ENCODE measurements at regions not wholly inside any gene's neighbourhood (a gene's known extent, or its start where the extent isn't known, plus 50 kb on each side); places are given as distances from the start of the nearest gene placed in this dataset.

DNA sequence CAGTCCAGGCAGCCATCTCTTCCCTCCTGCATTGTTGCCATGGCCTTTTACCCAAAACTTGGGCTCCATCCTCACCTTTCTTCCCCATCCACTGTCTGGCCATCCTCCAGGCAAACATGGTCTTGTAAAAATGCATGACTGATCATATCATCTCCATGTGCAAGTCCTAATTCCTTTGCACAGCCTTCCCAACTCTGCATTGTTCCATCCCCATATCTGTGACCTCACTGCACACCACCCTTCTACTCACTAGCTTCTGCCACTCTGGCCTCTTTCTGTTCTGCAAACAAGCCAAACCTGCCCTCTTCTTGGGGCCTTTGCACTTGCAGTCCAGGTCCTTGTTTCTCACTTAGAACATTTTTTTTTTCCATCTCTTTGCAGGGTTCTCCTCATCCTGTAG, 230.1 kb upstream of the GJB5 start:
- H3K27ac ChIP-seq (ENCODE audit: extremely low read depth, low read depth, low read length) = no peak overlapping the region
- no peak overlapping the region for H3K4me2 ChIP-seq (ENCODE audit: insufficient read depth, low read length)
- no peaks in the 10 kb centered on the region for H4K20me1 ChIP-seq (replicated peaks; ENCODE audit: control insufficient read depth, insufficient read depth, low read length)
- in situ Hi-C loops (cut with MboI) = no loop called here
- H3K79me2 ChIP-seq (ENCODE audit: control insufficient read depth, insufficient read depth, low read length) = no peaks in the 10 kb centered on the region
- CTCF ChIA-PET (ENCODE audit: low intra/inter-chr PET ratio) = no interaction called here
- no peak overlapping the region for H2AFZ ChIP-seq (ENCODE audit: low read depth, low read length)
- H3K27me3 ChIP-seq (ENCODE audit: control insufficient read depth in 2 of 2, insufficient read depth in 2 of 2, low read length in 2 of 2) = no peaks in the 10 kb centered on the region
- intact Hi-C loops (cut with micrococcal nuclease) = no loop called here
- no peak for FAIRE-seq
- no peak for ATAC-seq
- no peaks in the 10 kb centered on the region for H3K9me1 ChIP-seq (ENCODE audit: control insufficient read depth, insufficient read depth, low read length)
- H3K9me3 ChIP-seq (replicated peaks; ENCODE audit: control insufficient read depth, insufficient read depth, low read depth, low read length) = no peaks in the 10 kb centered on the region
- H3K9ac ChIP-seq (ENCODE audit: insufficient read depth in 1 of 2, low read depth in 2 of 2, low read length in 2 of 2) = no peak overlapping the region
- POLR2A ChIA-PET = no interaction called here
- DNase-seq (ENCODE audit: extremely low read depth in 1 of 4, low spot score in 3 of 4) = no peak
- no peak overlapping the region for H3K4me3 ChIP-seq
- H3K36me3 ChIP-seq (ENCODE audit: control insufficient read depth, insufficient read depth, low read length) = no peaks in the 10 kb centered on the region
- no peaks in the 10 kb centered on the region for H3K4me1 ChIP-seq (replicated peaks in 1 of 2; ENCODE audit: control insufficient read depth in 2 of 2, insufficient read depth in 2 of 2, low read length in 2 of 2)
- no TSS peak for BruUV-seq (replicated peaks)
- TF ChIP-seq, protein P1, sequence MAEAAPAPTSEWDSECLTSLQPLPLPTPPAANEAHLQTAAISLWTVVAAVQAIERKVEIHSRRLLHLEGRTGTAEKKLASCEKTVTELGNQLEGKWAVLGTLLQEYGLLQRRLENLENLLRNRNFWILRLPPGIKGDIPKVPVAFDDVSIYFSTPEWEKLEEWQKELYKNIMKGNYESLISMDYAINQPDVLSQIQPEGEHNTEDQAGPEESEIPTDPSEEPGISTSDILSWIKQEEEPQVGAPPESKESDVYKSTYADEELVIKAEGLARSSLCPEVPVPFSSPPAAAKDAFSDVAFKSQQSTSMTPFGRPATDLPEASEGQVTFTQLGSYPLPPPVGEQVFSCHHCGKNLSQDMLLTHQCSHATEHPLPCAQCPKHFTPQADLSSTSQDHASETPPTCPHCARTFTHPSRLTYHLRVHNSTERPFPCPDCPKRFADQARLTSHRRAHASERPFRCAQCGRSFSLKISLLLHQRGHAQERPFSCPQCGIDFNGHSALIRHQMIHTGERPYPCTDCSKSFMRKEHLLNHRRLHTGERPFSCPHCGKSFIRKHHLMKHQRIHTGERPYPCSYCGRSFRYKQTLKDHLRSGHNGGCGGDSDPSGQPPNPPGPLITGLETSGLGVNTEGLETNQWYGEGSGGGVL (CRISPR knock-in tag; IDR thresholded peaks at IDR 0.05) = no peak
- no peak for TF ChIP-seq DNMT1 (IDR thresholded peaks at IDR 0.05)
- TF ChIP-seq ESRRA (IDR thresholded peaks at IDR 0.05; ENCODE audit: borderline replicate concordance, low read depth) = no peak
- no peak for TF ChIP-seq ZNF444 (CRISPR knock-in tag; IDR thresholded peaks at IDR 0.05)
- no peak for TF ChIP-seq SMARCA5 (IDR thresholded peaks at IDR 0.05)
- TF ChIP-seq, protein P2, sequence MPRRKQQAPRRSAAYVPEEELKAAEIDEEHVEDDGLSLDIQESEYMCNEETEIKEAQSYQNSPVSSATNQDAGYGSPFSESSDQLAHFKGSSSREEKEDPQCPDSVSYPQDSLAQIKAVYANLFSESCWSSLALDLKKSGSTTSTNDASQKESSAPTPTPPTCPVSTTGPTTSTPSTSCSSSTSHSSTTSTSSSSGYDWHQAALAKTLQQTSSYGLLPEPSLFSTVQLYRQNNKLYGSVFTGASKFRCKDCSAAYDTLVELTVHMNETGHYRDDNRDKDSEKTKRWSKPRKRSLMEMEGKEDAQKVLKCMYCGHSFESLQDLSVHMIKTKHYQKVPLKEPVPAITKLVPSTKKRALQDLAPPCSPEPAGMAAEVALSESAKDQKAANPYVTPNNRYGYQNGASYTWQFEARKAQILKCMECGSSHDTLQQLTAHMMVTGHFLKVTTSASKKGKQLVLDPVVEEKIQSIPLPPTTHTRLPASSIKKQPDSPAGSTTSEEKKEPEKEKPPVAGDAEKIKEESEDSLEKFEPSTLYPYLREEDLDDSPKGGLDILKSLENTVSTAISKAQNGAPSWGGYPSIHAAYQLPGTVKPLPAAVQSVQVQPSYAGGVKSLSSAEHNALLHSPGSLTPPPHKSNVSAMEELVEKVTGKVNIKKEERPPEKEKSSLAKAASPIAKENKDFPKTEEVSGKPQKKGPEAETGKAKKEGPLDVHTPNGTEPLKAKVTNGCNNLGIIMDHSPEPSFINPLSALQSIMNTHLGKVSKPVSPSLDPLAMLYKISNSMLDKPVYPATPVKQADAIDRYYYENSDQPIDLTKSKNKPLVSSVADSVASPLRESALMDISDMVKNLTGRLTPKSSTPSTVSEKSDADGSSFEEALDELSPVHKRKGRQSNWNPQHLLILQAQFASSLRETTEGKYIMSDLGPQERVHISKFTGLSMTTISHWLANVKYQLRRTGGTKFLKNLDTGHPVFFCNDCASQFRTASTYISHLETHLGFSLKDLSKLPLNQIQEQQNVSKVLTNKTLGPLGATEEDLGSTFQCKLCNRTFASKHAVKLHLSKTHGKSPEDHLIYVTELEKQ (CRISPR knock-in tag; IDR thresholded peaks at IDR 0.05) = no peak
- no peak for TF ChIP-seq ZKSCAN1 (IDR thresholded peaks at IDR 0.05; ENCODE audit: low read depth, low read length)
- no peak for TF ChIP-seq ARNT (IDR thresholded peaks at IDR 0.05)
- no peak for TF ChIP-seq CTBP1 (IDR thresholded peaks at IDR 0.05; ENCODE audit: borderline replicate concordance)
- TF ChIP-seq ZNF217 (CRISPR knock-in tag; IDR thresholded peaks at IDR 0.05) = no peak
- TF ChIP-seq BDP1 (IDR thresholded peaks at IDR 0.05; ENCODE audit: insufficient read depth, insufficient read length) = no peak
- no peak for TF ChIP-seq ESRRB (CRISPR knock-in tag; IDR thresholded peaks at IDR 0.05; ENCODE audit: borderline replicate concordance)
- no peak for TF ChIP-seq NRF1 (conservative IDR thresholded peaks at IDR 0.05 in 1 of 2, IDR thresholded peaks at IDR 0.05 in 1 of 2)
- TF ChIP-seq, protein P3, sequence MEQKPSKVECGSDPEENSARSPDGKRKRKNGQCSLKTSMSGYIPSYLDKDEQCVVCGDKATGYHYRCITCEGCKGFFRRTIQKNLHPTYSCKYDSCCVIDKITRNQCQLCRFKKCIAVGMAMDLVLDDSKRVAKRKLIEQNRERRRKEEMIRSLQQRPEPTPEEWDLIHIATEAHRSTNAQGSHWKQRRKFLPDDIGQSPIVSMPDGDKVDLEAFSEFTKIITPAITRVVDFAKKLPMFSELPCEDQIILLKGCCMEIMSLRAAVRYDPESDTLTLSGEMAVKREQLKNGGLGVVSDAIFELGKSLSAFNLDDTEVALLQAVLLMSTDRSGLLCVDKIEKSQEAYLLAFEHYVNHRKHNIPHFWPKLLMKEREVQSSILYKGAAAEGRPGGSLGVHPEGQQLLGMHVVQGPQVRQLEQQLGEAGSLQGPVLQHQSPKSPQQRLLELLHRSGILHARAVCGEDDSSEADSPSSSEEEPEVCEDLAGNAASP (IDR thresholded peaks at IDR 0.05) = no peak
- TF ChIP-seq POLR2AphosphoS2 (IDR thresholded peaks at IDR 0.05; ENCODE audit: low read length) = no peak
- TF ChIP-seq TAF15 (IDR thresholded peaks at IDR 0.05; ENCODE audit: low read depth, low read length) = no peak
- TF ChIP-seq RAD51 (IDR thresholded peaks at IDR 0.05; ENCODE audit: borderline replicate concordance, low read depth) = no peak
- TF ChIP-seq, protein P4, sequence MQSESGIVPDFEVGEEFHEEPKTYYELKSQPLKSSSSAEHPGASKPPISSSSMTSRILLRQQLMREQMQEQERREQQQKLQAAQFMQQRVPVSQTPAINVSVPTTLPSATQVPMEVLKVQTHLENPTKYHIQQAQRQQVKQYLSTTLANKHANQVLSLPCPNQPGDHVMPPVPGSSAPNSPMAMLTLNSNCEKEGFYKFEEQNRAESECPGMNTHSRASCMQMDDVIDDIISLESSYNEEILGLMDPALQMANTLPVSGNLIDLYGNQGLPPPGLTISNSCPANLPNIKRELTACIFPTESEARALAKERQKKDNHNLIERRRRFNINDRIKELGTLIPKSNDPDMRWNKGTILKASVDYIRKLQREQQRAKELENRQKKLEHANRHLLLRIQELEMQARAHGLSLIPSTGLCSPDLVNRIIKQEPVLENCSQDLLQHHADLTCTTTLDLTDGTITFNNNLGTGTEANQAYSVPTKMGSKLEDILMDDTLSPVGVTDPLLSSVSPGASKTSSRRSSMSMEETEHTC (IDR thresholded peaks at IDR 0.05) = no peak
- no peak for TF ChIP-seq KLF6 (CRISPR knock-in tag; IDR thresholded peaks at IDR 0.05; ENCODE audit: borderline replicate concordance)

Measured in K562 (cell line).